Fibroblast of upper back skin (primary cell): ENCODE measurements at regions not wholly inside any gene's neighbourhood (a gene's known extent, or its start where the extent isn't known, plus 50 kb on each side); places are given as distances from the start of the nearest gene placed in this dataset.
A peak's percentile ranks its signal among the peaks of the same experiment; 100 is the strongest.

ENCODE experiments used
- DNase-seq: peaks from one replicate; pipeline ENCODE4 v3.0.0-alpha.2; 2013

DNA sequence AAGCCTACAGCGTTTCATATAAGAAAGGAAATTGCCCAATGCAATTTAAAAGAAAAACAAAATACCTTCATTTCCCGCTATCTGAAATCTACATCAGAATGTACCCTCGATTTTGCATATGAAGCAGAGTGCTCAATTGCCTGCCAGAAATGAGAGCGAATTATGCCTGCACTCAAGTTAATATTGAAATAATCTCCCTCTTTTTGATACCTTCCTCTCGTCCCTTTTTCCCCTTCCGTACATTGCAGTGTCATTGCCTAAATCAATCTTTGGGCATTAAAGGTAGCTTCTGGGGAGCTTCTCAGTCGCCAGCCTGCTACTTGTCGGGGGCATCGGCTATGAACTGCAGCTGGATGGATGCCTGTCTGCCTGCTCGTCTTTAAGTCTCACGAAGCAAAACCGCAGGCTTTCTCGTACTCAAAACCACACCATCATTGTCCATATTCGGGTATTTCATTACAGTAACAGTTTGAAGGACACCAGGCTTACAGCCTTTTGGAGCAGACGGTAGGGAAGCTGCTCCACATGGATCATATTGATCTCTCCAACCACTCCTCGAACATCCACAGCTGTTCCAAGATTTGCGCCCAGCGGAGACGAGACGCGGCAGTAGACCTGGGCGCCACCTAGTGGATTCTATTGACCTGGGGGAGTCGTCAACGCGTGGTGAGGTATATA lies 64.0 kb upstream of the HNRNPA3 start:
- peak; percentile 80 for DNase-seq

GRCh38 chr2:177149155-177149503 lies 63.5 kb upstream of the HNRNPA3 start:
- DNase-seq: no peak

- no peak for DNase-seq
These were observed 58.8 kb upstream of the HNRNPA3 start for GRCh38 chr2:177153805-177154204.

- DNase-seq: no peak
These were observed 57.8 kb upstream of the HNRNPA3 start for GRCh38 chr2:177154809-177155208.

DNA sequence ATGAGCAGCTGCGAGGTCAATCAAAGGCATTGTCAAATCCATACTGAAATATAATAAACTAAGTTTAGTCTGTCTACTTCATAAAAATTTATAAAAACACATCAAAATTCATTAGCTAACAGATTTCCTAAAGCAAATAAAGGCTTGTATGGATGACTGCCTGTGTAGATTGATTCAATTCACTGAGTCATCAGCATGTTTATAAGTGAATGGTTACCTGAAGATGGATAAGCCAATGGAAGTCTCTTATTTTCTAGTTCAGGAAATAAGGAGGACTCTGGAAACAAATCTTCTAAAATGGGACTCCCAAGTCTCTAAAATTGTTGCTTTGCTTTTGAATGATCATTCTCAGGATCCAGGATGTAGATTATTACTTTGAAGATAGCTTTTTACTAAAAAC lies 57.0 kb upstream of the HNRNPA3 start:
- DNase-seq: no peak

DNA sequence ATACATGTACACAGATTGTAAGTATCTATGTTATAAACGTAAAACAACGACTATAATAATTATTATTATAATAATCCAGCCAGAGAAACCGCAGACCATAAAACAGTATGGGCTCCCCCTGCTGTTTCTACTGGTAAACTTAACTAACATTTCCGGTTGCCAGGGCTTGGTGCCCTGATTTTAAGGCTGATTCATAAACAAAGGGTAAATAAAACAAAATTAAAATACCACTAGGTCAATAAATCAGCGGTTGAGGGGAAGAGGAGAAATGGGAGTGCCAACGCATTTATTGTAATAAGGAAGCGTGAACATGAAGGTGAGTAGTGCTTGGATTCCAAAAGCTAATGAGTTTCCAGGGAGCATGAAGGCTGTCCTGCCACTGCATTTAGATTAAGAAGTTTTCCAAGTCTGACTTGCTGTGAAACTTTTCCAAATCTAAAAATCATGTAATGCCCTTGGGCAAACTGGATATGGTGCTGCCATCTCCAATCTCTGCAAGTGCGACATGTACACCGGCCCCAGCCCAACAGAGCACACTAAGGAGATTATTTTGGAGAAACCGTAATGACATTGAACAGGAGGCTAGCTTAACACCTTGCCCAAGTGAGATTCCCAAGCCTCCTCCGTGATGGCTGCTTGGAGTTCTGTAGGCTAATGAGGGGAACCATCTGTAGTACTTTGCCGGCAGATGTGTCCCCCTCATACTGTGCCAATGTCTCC lies 50.7 kb upstream of the HNRNPA3 start:
- DNase-seq: peak; percentile 36
